Tibial artery (tissue), 4 donors: ENCODE measurements at regions not wholly inside any gene's neighbourhood (a gene's known extent, or its start where the extent isn't known, plus 50 kb on each side); places are given as distances from the start of the nearest gene placed in this dataset.

Experiments
- DNase-seq, 2 donors: peaks; one replicate each; pipeline ENCODE4 v3.0.0-alpha.2; 2019
- H3K27ac ChIP-seq, 2 donors: fragments of 200-600 bp; sonication (generic) in 1 of 2; 1 replicate in 1 of 2; 2 replicates in 1 of 2; pipeline ENCODE4 v1.5.1; 2018 to 2019; ENCODE audit warnings: mild to moderate bottlenecking in 1 of 2
- H3K27me3 ChIP-seq, 2 donors: fragments of 200-600 bp; sonication (generic) in 1 of 2; one replicate each; pipeline versions ENCODE4 v1.5.1 to v1.6.0; 2016 to 2019
- H3K36me3 ChIP-seq, 3 donors: fragments of 200-600 bp; sonication (generic) in 2 of 3; one replicate each; pipeline ENCODE4 v1.5.1; 2016 to 2019; ENCODE audit warnings: mild to moderate bottlenecking in 2 of 3
- H3K4me1 ChIP-seq, 4 donors: fragments of 200-600 bp; sonication (generic) in 2 of 4; 1 replicate in 3 of 4; 2 replicates in 1 of 4; pipeline ENCODE4 v1.5.1; 2016 to 2019
- H3K4me3 ChIP-seq, 2 donors: fragments of 200-600 bp; sonication (generic) in 1 of 2; 1 replicate in 1 of 2; 2 replicates in 1 of 2; pipeline ENCODE4 v1.5.1; 2018 to 2019; ENCODE audit warnings: mild to moderate bottlenecking in 2 of 2
- H3K9me3 ChIP-seq, 3 donors: fragments of 200-600 bp; sonication (generic) in 1 of 3; one replicate each; pipeline ENCODE4 v1.5.1; 2016 to 2019
- intact Hi-C: fragments of 100-400 bp; cut with DNase I; formaldehyde crosslinking; loops from one replicate; pipeline ENCODE4 v1.15.0; 2023; ENCODE audit warnings: low total_unique reads
- TF ChIP-seq, protein P1 (sequence below), 2 experiments: fragments of 200-600 bp in 1 of 2; fragments of 450-650 bp in 1 of 2; IDR thresholded peaks; one replicate each; pipeline ENCODE4 v1.5.1; 2017 to 2019; ENCODE audit warnings: antibody characterized with exemption in 2 of 2, mild to moderate bottlenecking in 1 of 2, moderate library complexity in 1 of 2

DNA sequence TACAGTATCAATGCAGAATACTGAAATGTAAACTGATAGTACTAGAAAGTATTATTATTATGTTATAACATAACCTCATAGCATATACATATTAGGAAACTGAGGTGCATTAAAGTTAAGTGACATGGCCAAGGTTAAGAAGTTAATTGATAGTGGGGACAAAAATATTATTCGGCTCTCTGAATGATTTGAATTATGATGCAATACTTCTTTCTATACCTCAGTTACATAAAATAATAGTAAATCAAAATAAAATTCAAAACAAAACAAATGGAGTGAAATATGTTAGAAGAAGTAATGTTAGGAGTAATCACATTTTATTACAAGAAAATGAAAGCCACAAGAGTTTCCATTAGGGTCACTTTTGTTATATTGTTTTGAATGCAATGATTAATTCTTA is 455.2 kb downstream of the PLA2G4A start:
- Histone ChIP-seq H3K9me3 (no peaks in the 10 kb centered on the region), H3K27ac (no peak overlapping the region), H3K27me3 (no peaks in the 10 kb centered on the region), H3K4me1 (no peaks in the 10 kb centered on the region), H3K4me3 (no peak overlapping the region), H3K36me3 (no peaks in the 10 kb centered on the region)
- no peak for DNase-seq
- intact Hi-C loops: no loop called here
- TF ChIP-seq, protein P1, sequence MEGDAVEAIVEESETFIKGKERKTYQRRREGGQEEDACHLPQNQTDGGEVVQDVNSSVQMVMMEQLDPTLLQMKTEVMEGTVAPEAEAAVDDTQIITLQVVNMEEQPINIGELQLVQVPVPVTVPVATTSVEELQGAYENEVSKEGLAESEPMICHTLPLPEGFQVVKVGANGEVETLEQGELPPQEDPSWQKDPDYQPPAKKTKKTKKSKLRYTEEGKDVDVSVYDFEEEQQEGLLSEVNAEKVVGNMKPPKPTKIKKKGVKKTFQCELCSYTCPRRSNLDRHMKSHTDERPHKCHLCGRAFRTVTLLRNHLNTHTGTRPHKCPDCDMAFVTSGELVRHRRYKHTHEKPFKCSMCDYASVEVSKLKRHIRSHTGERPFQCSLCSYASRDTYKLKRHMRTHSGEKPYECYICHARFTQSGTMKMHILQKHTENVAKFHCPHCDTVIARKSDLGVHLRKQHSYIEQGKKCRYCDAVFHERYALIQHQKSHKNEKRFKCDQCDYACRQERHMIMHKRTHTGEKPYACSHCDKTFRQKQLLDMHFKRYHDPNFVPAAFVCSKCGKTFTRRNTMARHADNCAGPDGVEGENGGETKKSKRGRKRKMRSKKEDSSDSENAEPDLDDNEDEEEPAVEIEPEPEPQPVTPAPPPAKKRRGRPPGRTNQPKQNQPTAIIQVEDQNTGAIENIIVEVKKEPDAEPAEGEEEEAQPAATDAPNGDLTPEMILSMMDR (IDR thresholded peaks at IDR 0.05): no peak

DNA sequence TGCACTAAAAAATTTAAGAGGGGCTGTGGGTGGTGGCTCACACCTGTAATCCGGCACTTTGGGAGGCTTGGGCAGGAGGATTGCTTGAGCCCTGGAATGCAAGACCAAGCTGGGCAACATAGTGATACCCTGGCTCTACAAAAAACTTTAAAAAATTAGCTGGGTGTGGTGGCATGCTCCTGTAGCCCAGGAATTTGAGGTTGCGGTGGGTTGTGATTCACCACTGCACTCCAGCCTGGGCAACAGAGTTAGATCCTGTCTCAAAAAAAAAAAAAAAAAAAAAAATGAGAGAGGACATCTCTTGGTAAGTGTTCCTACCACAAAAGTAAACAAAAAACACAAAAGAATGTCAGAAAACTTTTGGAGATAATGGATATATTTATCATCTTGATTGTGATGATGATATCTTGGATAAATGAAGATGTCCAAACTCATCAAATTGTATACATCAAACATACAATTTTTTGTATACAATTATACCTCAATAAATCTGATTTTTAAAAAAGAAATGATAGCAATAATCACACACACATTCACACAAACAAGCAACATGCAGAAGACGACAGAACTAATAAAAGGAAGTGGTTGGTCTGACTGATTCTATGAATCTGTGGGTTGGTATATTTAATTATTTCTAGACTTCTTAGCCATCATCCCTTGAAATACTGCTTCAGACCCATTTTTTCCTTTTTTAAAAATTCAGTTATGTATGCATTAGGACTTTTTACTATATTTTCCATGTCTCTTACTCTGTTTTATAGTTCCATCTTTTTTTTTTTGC is 465.9 kb downstream of the PLA2G4A start:
- intact Hi-C loops: no loop called here
- Histone ChIP-seq H3K9me3 (no peaks in the 10 kb centered on the region), H3K4me1 (no peaks in the 10 kb centered on the region), H3K4me3 (no peak overlapping the region), H3K36me3 (no peaks in the 10 kb centered on the region), H3K27ac (no peak overlapping the region), H3K27me3 (no peaks in the 10 kb centered on the region)
- DNase-seq: no peak
- TF ChIP-seq, protein P1 (IDR thresholded peaks at IDR 0.05): no peak

DNA sequence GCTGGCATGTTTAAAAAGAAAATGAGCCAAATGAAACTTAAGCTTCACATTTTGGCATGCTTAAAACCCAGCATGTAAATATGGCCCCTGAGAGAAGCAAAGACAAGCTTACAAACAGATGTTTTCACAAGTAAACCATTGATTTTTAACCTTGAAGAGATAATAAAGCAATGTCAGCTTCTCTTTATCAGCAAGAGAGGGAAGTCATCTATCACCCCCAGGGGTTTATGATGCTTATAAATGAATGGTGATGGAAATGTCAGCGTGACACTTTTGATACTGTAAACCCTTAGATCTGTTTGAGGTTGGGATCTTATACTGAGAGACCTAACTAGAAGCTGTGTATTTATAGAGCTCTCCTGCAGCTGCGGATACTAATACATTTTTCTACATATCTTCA is 471.3 kb downstream of the PLA2G4A start:
- intact Hi-C loops: no loop called here
- H3K9me3 ChIP-seq: no peaks in the 10 kb centered on the region
- no peaks in the 10 kb centered on the region for H3K4me1 ChIP-seq
- no peak overlapping the region for H3K4me3 ChIP-seq
- H3K27ac ChIP-seq: no peak overlapping the region
- TF ChIP-seq, protein P1 (IDR thresholded peaks at IDR 0.05): no peak
- no peak for DNase-seq
- no peaks in the 10 kb centered on the region for H3K36me3 ChIP-seq
- no peaks in the 10 kb centered on the region for H3K27me3 ChIP-seq

DNA sequence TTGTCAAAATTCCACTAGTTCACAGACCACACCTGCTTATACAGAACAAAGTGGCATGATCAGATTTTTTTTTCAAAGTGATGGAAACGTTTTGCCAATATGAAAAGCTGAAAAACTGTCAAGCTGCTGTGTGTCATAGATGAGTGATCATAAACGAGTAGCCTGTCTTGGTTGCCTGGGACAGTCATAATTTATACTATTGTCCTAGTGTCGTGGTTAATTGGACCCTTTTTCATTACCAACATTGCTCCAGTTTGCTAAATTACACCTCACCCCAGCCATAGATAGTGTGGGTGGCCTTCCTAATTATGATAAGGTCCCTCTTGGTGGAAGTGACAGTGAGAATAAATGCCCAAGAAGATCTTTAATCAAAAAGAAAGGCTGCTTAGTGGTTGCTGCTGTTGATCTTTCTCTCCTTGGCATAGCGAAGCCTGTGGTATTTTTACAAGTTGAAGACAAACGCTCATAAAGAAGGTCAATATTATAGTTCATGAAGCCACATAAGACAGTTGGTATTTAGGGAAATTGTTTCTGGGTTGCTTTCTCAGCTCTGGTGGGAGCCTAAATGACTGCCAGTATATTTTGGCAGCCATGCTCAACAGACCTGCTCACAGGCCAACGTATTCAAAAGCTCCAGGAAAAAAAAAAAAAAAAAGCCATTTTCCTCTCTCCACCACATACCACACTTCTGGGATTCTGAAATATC is 478.1 kb downstream of the PLA2G4A start:
- Histone ChIP-seq H3K27me3 (no peaks in the 10 kb centered on the region), H3K9me3 (no peaks in the 10 kb centered on the region), H3K4me1 (peaks cover 0 to 5% (median 0%) of the 10 kb centered on the region in 4 donors), H3K4me3 (no peak overlapping the region), H3K27ac (no peak overlapping the region), H3K36me3 (no peaks in the 10 kb centered on the region)
- intact Hi-C loops: no loop called here
- TF ChIP-seq, protein P1 (IDR thresholded peaks at IDR 0.05): no peak
- no peak for DNase-seq

DNA sequence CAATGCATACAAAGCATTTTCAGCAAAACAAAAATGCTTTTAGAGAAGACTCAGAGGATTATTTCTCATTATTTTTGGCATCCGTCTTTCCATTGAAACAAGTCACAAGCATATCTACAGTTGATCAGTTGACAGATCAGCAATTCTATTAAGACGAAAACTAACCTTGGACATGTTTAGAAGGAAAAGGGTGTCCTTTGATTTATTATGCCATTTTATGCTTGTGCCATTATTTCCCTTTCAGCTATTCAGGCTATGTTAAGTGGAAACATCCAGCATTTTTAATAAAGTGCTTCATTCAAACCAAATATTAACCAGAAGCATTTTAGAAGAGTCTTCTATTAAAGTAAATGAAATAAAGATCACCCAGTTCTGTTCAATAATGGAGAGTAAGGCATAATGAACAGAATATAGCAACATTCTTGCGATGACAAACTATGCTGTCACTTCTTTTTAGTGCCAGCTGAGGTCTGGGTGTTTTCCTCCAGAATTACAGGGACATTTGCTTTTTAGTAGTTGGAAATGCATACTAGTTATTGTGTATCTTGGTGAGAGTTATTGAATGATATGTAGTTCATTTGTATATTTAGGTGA is 481.4 kb downstream of the PLA2G4A start:
- intact Hi-C loops: no loop called here
- no peaks in the 10 kb centered on the region for H3K36me3 ChIP-seq

More for the DNA sequence above, 481.4 kb downstream of the PLA2G4A start:
- H3K27me3 ChIP-seq: no peaks in the 10 kb centered on the region
- peaks cover 0 to 20% (median 0%) of the 10 kb centered on the region in 4 donors for H3K4me1 ChIP-seq
- no peak for DNase-seq
- no peaks in the 10 kb centered on the region for H3K9me3 ChIP-seq
- TF ChIP-seq, protein P1 (IDR thresholded peaks at IDR 0.05): no peak
- no peak overlapping the region for H3K4me3 ChIP-seq
- no peak overlapping the region for H3K27ac ChIP-seq
